SK-N-SH (cell line): ENCODE measurements at regions not wholly inside any gene's neighbourhood (a gene's known extent, or its start where the extent isn't known, plus 50 kb on each side); places are given as distances from the start of the nearest gene placed in this dataset.

ENCODE experiments used
- CTCF ChIA-PET: fragments of 300-600, 350-600 bp; formaldehyde crosslinking; extraction: SDS; loops from one replicate; lab custom pipeline; 2021; lab: Yijun Ruan, JAX
- POLR2A ChIA-PET: fragments of 350-600 bp; sonication (Branson Sonifier 250); formaldehyde crosslinking; extraction: SDS; loops from one replicate; lab custom pipeline; 2020; ENCODE audit warnings: antibody characterized with exemption, inconsistent platforms; lab: Yijun Ruan, JAX
- DNase-seq: peaks from one replicate; pipeline ENCODE4 v3.0.0; 2012
- H2AFZ ChIP-seq: fragments of 200-600 bp; sonication (generic); 2 replicates; pipeline ENCODE4 v1.8.1; 2016; ENCODE audit warnings: antibody characterized with exemption, mild to moderate bottlenecking, low read depth
- H3F3A ChIP-seq: fragments of 200-600 bp; sonication (generic); replicated peaks from 2 replicates; pipeline ENCODE3; 2016; ENCODE audit warnings: antibody characterized with exemption, mild to moderate bottlenecking; ENCODE audit not compliant: insufficient read depth
- H3K27ac ChIP-seq, 2 experiments: fragments of 200-500 bp in 1 of 2; fragments of 200-600 bp in 1 of 2; sonication (Bioruptor generic) in 1 of 2; sonication (generic), shearing (Covaris generic) in 1 of 2; 2 replicates each; pipeline versions ENCODE4 v1.5.1 to v1.6.1; 2014 to 2016; ENCODE audit warnings: low read depth in 2 of 2, inconsistent platforms in 1 of 2, low read length in 1 of 2, mild to moderate bottlenecking in 1 of 2, mixed read lengths in 1 of 2
- H3K27me3 ChIP-seq: fragments of 200-600 bp; sonication (generic), shearing (Covaris generic); 2 replicates; pipeline ENCODE4 v1.6.1; 2016; ENCODE audit warnings: mixed run types; ENCODE audit not compliant: insufficient read depth
- H3K36me3 ChIP-seq, 2 experiments: fragments of 200-500 bp in 1 of 2; fragments of 200-600 bp in 1 of 2; sonication (Bioruptor generic) in 1 of 2; sonication (generic) in 1 of 2; replicated peaks in 1 of 2; 2 replicates each; pipeline versions ENCODE3 to v1.5.1; 2014 to 2016; ENCODE audit warnings: low read length in 1 of 2, mild to moderate bottlenecking in 1 of 2; ENCODE audit not compliant: insufficient read depth in 2 of 2, control insufficient read depth in 1 of 2
- H3K4me1 ChIP-seq, 2 experiments: fragments of 200-500 bp in 1 of 2; fragments of 200-600 bp in 1 of 2; sonication (Bioruptor generic) in 1 of 2; sonication (generic), shearing (Covaris generic) in 1 of 2; 2 replicates each; pipeline versions ENCODE4 v1.5.1 to v1.6.1; 2014 to 2016; ENCODE audit warnings: low read depth in 1 of 2, low read length in 1 of 2, mixed run types in 1 of 2; ENCODE audit not compliant: insufficient read depth in 2 of 2, control insufficient read depth in 1 of 2
- H3K4me2 ChIP-seq: fragments of 200-600 bp; sonication (generic), shearing (Covaris generic); 2 replicates; pipeline ENCODE4 v1.6.1; 2017; ENCODE audit warnings: mixed run types
- H3K4me3 ChIP-seq, 2 experiments: fragments of 200-500 bp in 1 of 2; fragments of 200-600 bp in 1 of 2; sonication (Bioruptor generic) in 1 of 2; sonication (generic), shearing (Covaris generic) in 1 of 2; 2 replicates each; pipeline versions ENCODE4 v1.5.1 to v1.8.1; 2014 to 2016; ENCODE audit warnings: low read depth in 2 of 2, inconsistent platforms in 1 of 2, low read length in 1 of 2, mild to moderate bottlenecking in 1 of 2, mixed read lengths in 1 of 2, moderate library complexity in 1 of 2
- H3K79me2 ChIP-seq: fragments of 200-600 bp; sonication (generic); 2 replicates; pipeline ENCODE4 v1.8.1; 2017; ENCODE audit warnings: mild to moderate bottlenecking; ENCODE audit not compliant: insufficient read depth
- H3K9ac ChIP-seq: fragments of 200-600 bp; sonication (generic); 2 replicates; pipeline ENCODE4 v1.6.1; 2017; ENCODE audit warnings: mixed run types
- H3K9me2 ChIP-seq: fragments of 200-600 bp; sonication (generic); 2 replicates; pipeline ENCODE4 v1.6.1; 2017; ENCODE audit warnings: mixed run types
- H3K9me3 ChIP-seq: fragments of 200-600 bp; sonication (generic); 2 replicates; pipeline ENCODE4 v1.6.1; 2017; ENCODE audit warnings: mixed run types, mild to moderate bottlenecking, moderate library complexity
- H4K20me1 ChIP-seq: fragments of 200-600 bp; sonication (generic); 2 replicates; pipeline ENCODE4 v1.6.1; 2017; ENCODE audit warnings: mild to moderate bottlenecking, mixed run types; ENCODE audit not compliant: insufficient read depth
- CHD2 ChIP-seq: fragments of 150-350 bp; IDR thresholded peaks from 2 replicates; pipeline ENCODE4 v1.6.1; 2018; ENCODE audit warnings: low read length; ENCODE audit not compliant: partially characterized antibody
- ELF1 ChIP-seq: IDR thresholded peaks from 2 replicates; pipeline ENCODE4 v1.4.0; 2012
- EP300 ChIP-seq, 2 experiments: IDR thresholded peaks; 2 replicates each; pipeline versions ENCODE4 v1.4.0 to v1.6.1; 2012; ENCODE audit warnings: borderline replicate concordance in 1 of 2, low read depth in 1 of 2, low read length in 1 of 2
- FOSL2 ChIP-seq: IDR thresholded peaks from 2 replicates; pipeline ENCODE4 v1.4.0; 2012; ENCODE audit warnings: low read depth, mild to moderate bottlenecking, moderate library complexity, borderline replicate concordance
- FOXJ3 ChIP-seq: sonication (generic); formaldehyde crosslinking; IDR thresholded peaks from 2 replicates; pipeline ENCODE4 v1.5.1; 2020; ENCODE audit warnings: mild to moderate bottlenecking, missing genetic modification reagents
- GATA2 ChIP-seq: sonication (generic); formaldehyde crosslinking; IDR thresholded peaks from 2 replicates; pipeline ENCODE4 v1.5.0; 2020; ENCODE audit warnings: mild to moderate bottlenecking, missing genetic modification reagents
- JUND ChIP-seq: IDR thresholded peaks from 2 replicates; pipeline ENCODE4 v1.4.0; 2012
- MEF2A ChIP-seq: IDR thresholded peaks from 2 replicates; pipeline ENCODE4 v1.4.0; 2012; ENCODE audit warnings: low read depth, borderline replicate concordance
- MXI1 ChIP-seq: IDR thresholded peaks from 2 replicates; pipeline ENCODE4 v1.6.1; 2012; ENCODE audit warnings: mild to moderate bottlenecking, low read depth, low read length, improper control_type of control experiment
- NFIC ChIP-seq: IDR thresholded peaks from 2 replicates; pipeline ENCODE4 v1.4.0; 2012; ENCODE audit warnings: borderline replicate concordance
- PBX3 ChIP-seq: IDR thresholded peaks from 2 replicates; pipeline ENCODE4; 2012
- RAD21 ChIP-seq: IDR thresholded peaks from 2 replicates; pipeline ENCODE4 v1.6.1; 2012; ENCODE audit warnings: mild to moderate bottlenecking, low read length
- RCOR1 ChIP-seq: fragments of 150-350 bp; IDR thresholded peaks from 2 replicates; pipeline ENCODE4 v1.6.1; 2017; ENCODE audit warnings: antibody characterized with exemption, low read length
- RFX5 ChIP-seq: IDR thresholded peaks from 2 replicates; pipeline ENCODE4 v1.6.1; 2012; ENCODE audit warnings: mild to moderate bottlenecking, improper control_type of control experiment, low read length
- SIN3A ChIP-seq: IDR thresholded peaks from 2 replicates; pipeline ENCODE4 v1.6.1; 2012; ENCODE audit warnings: low read depth, mild to moderate bottlenecking, low read length, moderate library complexity, borderline replicate concordance
- SMC3 ChIP-seq: IDR thresholded peaks from 2 replicates; pipeline ENCODE4 v1.6.1; 2012; ENCODE audit warnings: low read depth, low read length, improper control_type of control experiment
- TAF1 ChIP-seq: IDR thresholded peaks from 2 replicates; pipeline ENCODE4 v1.6.1; 2012; ENCODE audit warnings: low read depth, mild to moderate bottlenecking, low read length, moderate library complexity, borderline replicate concordance
- TCF12 ChIP-seq: IDR thresholded peaks from 2 replicates; pipeline ENCODE4 v1.4.0; 2012
- TEAD4 ChIP-seq: IDR thresholded peaks from 2 replicates; pipeline ENCODE4 v1.4.0; 2012; ENCODE audit warnings: mild to moderate bottlenecking, borderline replicate concordance; ENCODE audit not compliant: insufficient read depth
- YY1 ChIP-seq: IDR thresholded peaks from 2 replicates; pipeline ENCODE4 v1.4.0; 2012; ENCODE audit warnings: low read depth, mild to moderate bottlenecking
- WGBS: methylation state at CpG from one replicate; pipeline ENCODE4 v1.1.6; 2017; ENCODE audit warnings: low lambda C conversion rate; 5-methylcytosine and 5-hydroxymethylcytosine counted together
- TF ChIP-seq, protein P1 (sequence below): IDR thresholded peaks from 2 replicates; pipeline ENCODE4 v1.4.0; 2012; ENCODE audit warnings: low read depth, borderline replicate concordance

DNA sequence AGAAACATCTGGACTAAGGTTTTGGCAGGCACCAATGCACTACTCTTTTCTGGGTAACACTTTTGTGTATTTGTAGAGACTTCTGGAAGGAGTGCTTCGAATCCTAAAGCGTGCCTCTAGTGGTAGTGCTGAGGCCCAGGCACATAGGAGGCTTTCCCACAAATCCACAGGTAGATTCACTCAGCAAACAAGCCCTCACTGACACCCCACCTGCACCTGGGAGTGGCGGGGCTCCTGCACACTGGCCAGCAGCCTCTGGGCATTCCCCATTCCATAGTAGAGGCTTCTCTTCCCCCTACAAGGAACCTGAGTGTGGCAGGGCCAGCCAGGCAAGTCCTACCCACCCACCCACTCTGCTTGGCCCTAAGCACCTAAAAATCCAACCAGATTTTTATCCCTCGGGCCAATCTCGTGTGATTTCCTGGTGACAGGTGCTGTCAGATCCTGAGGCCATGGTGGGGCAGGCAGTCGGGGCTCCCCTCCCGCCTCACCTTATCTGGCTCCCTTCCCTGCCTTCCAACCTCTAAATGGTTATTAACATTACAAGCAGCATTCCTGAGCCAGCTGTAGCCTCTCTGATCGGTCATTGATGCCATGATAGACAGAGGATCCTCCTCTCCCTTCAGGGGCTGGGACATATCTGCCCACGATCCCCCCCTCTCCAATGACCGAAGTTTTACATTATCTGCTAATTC lies 82.4 kb downstream of the SLC2A10 start:
- no peaks in the 10 kb centered on the region for H4K20me1 ChIP-seq
- no peak overlapping the region for H3K4me2 ChIP-seq
- 46% methylated on average over 10 of the region's 10 CpGs for WGBS
- no peaks in the 10 kb centered on the region for H3K4me1 ChIP-seq
- no peaks in the 10 kb centered on the region for H3K79me2 ChIP-seq
- H3K27ac ChIP-seq, result no peak overlapping the region
- CTCF ChIA-PET, result interaction anchor here (1.1 to 1.9 kb wide), 2 partner anchors 34 to 39 kb away, joined by 3 to 6 read pairs; no protein-coding TSS in a partner anchor
- H3K4me3 ChIP-seq, result no peak overlapping the region
- H2AFZ ChIP-seq, result no peak overlapping the region
- no peaks in the 10 kb centered on the region for H3K9me3 ChIP-seq
- no peaks in the 10 kb centered on the region for H3K9me2 ChIP-seq
- H3K9ac ChIP-seq, result no peak overlapping the region
- H3F3A ChIP-seq, result no peaks in the 10 kb centered on the region
- no peaks in the 10 kb centered on the region for H3K36me3 ChIP-seq
- POLR2A ChIA-PET, result no interaction called here
- no peak for DNase-seq
- TF ChIP-seq TCF12 (no peak), FOXJ3 (CRISPR knock-in tag) (no peak), NFIC (no peak), GATA2 (CRISPR knock-in tag) (no peak), MEF2A (no peak), RAD21 (no peak), MXI1 (no peak), EP300 (IDR thresholded peaks at IDR 0.05; ENCODE audit: borderline replicate concordance in 1 of 2, low read depth in 1 of 2, low read length in 1 of 2) (no peak), SIN3A (no peak), YY1 (no peak), TAF1 (no peak), RCOR1 (no peak), SMC3 (no peak), JUND (no peak), TEAD4 (no peak)
- TF ChIP-seq, protein P1, sequence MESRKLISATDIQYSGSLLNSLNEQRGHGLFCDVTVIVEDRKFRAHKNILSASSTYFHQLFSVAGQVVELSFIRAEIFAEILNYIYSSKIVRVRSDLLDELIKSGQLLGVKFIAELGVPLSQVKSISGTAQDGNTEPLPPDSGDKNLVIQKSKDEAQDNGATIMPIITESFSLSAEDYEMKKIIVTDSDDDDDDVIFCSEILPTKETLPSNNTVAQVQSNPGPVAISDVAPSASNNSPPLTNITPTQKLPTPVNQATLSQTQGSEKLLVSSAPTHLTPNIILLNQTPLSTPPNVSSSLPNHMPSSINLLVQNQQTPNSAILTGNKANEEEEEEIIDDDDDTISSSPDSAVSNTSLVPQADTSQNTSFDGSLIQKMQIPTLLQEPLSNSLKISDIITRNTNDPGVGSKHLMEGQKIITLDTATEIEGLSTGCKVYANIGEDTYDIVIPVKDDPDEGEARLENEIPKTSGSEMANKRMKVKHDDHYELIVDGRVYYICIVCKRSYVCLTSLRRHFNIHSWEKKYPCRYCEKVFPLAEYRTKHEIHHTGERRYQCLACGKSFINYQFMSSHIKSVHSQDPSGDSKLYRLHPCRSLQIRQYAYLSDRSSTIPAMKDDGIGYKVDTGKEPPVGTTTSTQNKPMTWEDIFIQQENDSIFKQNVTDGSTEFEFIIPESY, result no peak
- TF ChIP-seq, all 33 proteins: peak for 0
- peaks cover 18% of the 10 kb centered on the region; the same call in 1 of the 2 replicates for H3K27me3 ChIP-seq

- Histone ChIP-seq H3K4me3 (no peak overlapping the region), H3K79me2 (no peaks in the 10 kb centered on the region), H3K27ac (no peak overlapping the region), H3K27me3 (peaks cover 18% of the 10 kb centered on the region; the same call in 1 of the 2 replicates), H4K20me1 (no peaks in the 10 kb centered on the region), H3F3A (no peaks in the 10 kb centered on the region), H2AFZ (no peak overlapping the region), H3K9ac (no peak overlapping the region), H3K9me2 (no peaks in the 10 kb centered on the region), H3K4me1 (peaks cover 0 to 4% of the 10 kb centered on the region in 2 experiments; a peak in 1 of 4 replicates), H3K36me3 (no peaks in the 10 kb centered on the region), H3K4me2 (no peak overlapping the region), H3K9me3 (no peaks in the 10 kb centered on the region)
- ChIA-PET POLR2A (no interaction called here), CTCF (no interaction called here)
- no peak for DNase-seq
- no peak for TF ChIP-seq RFX5
- TF ChIP-seq PBX3, result no peak
- no peak for TF ChIP-seq GATA2 (CRISPR knock-in tag)
- TF ChIP-seq TCF12, result no peak
- TF ChIP-seq FOSL2, result no peak
- no peak for TF ChIP-seq NFIC
- no peak for TF ChIP-seq CHD2
- no peak for TF ChIP-seq RCOR1
- no peak for TF ChIP-seq YY1
- no peak for TF ChIP-seq ELF1
- no peak for TF ChIP-seq MXI1
- no peak for TF ChIP-seq FOXJ3 (CRISPR knock-in tag)
- 24% methylated on average over 5 of the region's 5 CpGs for WGBS
Measured at GRCh38 chr20:46797206-46797605, 87.8 kb downstream of the SLC2A10 start.
